ENCODE measurements at regions not wholly inside any gene's neighbourhood (a gene's known extent, or its start where the extent isn't known, plus 50 kb on each side); places are given as distances from the start of the nearest gene placed in this dataset.
A peak's percentile ranks its signal among the peaks of the same experiment; 100 is the strongest.

DNA sequence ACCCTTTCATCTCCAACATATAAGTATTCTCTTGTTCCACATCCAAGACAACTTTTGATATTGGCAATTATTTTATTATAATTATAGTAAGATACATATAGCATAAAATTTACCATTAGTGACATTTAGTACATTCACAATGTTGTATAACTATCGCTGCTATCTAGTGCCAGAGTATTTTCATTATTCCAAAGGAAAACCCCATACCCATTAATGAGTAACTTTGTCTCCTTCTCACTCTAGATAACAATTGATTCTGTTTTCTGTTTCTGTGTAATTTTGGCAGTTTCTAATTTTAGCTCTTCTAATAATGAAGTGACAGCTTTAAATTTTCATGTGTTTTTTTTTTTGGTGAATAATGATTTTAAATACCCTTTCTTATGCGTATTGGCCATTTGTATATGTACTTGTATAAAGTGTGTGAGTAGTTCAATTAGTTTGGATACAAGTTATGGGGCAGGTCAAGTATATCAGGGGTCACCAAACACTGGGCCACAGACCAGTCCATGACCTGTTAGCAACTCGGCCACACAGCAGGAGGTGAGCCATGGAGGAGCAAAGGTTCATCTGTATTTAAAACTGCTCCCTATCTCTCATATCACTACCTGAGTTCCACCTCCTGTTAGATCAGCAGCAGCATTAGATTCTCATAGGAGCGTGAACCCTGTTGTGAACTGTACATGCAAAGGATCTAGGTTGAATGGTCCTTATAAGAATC is 97.2 kb upstream of the SYT1 start:
- peak; percentile 4 for FAIRE-seq
- Histone ChIP-seq H3K4me1 (ENCODE audit: control insufficient read depth, extremely low read depth, insufficient read depth, low read length) (no peaks in the 10 kb centered on the region), H3K27me3 (ENCODE audit: control insufficient read depth in 2 of 2, insufficient read depth in 2 of 2, low read length in 2 of 2) (no peaks in the 10 kb centered on the region), H3K79me2 (ENCODE audit: control insufficient read depth, insufficient read depth, low read length) (no peaks in the 10 kb centered on the region), H4K20me1 (replicated peaks; ENCODE audit: control insufficient read depth, extremely low read depth, insufficient read depth, low read length) (no peaks in the 10 kb centered on the region), H3K4me3 (replicated peaks in 1 of 3; ENCODE audit: insufficient read depth in 1 of 3, low read depth in 1 of 3, low read length in 3 of 3) (no peak overlapping the region), H2AFZ (ENCODE audit: low read depth, low read length) (no peak overlapping the region), H3K36me3 (ENCODE audit: control insufficient read depth in 2 of 2, extremely low read depth in 1 of 2, insufficient read depth in 2 of 2, low read length in 2 of 2) (no peaks in the 10 kb centered on the region), H3K9me1 (replicated peaks; ENCODE audit: control insufficient read depth, extremely low read depth, insufficient read depth, low read length) (no peaks in the 10 kb centered on the region), H3K27ac (ENCODE audit: insufficient read depth, low read depth, low read length) (no peak overlapping the region), H3K9ac (replicated peaks; ENCODE audit: extremely low read depth, insufficient read depth, low read length) (no peak overlapping the region), H3K4me2 (ENCODE audit: insufficient read depth, low read length) (no peak overlapping the region), H3K9me3 (replicated peaks; ENCODE audit: control insufficient read depth, insufficient read depth, low read length) (no peaks in the 10 kb centered on the region)
- no TSS peak for BruUV-seq (replicated peaks)
- dilution Hi-C loops (cut with MboI; ENCODE audit: extremely low pct_ligation_motif_present, low sequenced_read_pairs) (no loop called here), intact Hi-C loops (cut with micrococcal nuclease) (no loop called here)
- ChIA-PET POLR2A (no interaction called here), CTCF (no interaction called here)
- TF ChIP-seq MYC (IDR thresholded peaks at IDR 0.05; ENCODE audit: low read depth, low read length) (no peak), POLR2A (IDR thresholded peaks at IDR 0.05; ENCODE audit: low read depth, low read length) (no peak), FOS (IDR thresholded peaks at IDR 0.05; ENCODE audit: borderline replicate concordance, insufficient read depth, low read length) (no peak), JUN (IDR thresholded peaks at IDR 0.05; ENCODE audit: borderline replicate concordance, insufficient read depth, insufficient read length, low read depth) (no peak), GATA2 (IDR thresholded peaks at IDR 0.05; ENCODE audit: insufficient read depth, insufficient read length, low read depth, low read length) (no peak), EZH2 (IDR thresholded peaks at IDR 0.05; ENCODE audit: borderline replicate concordance, low read depth, low read length, severe bottlenecking) (no peak), POLR2AphosphoS5 (IDR thresholded peaks at IDR 0.05; ENCODE audit: insufficient read depth, low read depth, low read length) (no peak)
- TF ChIP-seq, protein P1, sequence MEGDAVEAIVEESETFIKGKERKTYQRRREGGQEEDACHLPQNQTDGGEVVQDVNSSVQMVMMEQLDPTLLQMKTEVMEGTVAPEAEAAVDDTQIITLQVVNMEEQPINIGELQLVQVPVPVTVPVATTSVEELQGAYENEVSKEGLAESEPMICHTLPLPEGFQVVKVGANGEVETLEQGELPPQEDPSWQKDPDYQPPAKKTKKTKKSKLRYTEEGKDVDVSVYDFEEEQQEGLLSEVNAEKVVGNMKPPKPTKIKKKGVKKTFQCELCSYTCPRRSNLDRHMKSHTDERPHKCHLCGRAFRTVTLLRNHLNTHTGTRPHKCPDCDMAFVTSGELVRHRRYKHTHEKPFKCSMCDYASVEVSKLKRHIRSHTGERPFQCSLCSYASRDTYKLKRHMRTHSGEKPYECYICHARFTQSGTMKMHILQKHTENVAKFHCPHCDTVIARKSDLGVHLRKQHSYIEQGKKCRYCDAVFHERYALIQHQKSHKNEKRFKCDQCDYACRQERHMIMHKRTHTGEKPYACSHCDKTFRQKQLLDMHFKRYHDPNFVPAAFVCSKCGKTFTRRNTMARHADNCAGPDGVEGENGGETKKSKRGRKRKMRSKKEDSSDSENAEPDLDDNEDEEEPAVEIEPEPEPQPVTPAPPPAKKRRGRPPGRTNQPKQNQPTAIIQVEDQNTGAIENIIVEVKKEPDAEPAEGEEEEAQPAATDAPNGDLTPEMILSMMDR (IDR thresholded peaks at IDR 0.05; ENCODE audit: extremely low read depth in 1 of 2, insufficient read depth in 1 of 2, low read depth in 1 of 2, low read length in 2 of 2) = no peak
- TF ChIP-seq, protein P2, sequence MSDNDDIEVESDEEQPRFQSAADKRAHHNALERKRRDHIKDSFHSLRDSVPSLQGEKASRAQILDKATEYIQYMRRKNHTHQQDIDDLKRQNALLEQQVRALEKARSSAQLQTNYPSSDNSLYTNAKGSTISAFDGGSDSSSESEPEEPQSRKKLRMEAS (IDR thresholded peaks at IDR 0.05; ENCODE audit: insufficient read depth, insufficient read length) = no peak
- no peak for DNase-seq (ENCODE audit: low read depth, low spot score)
